HCT116 (cell line): ENCODE measurements at regions not wholly inside any gene's neighbourhood (a gene's known extent, or its start where the extent isn't known, plus 50 kb on each side); places are given as distances from the start of the nearest gene placed in this dataset.

Experiments
- ATAC-seq: fragments of 200-7000 bp; cut with Tn5 transposase; 2 replicates; pipeline ENCODE4 v1.9.1; 2020; ENCODE audit warnings: mild to moderate bottlenecking, moderate library complexity
- BruUV-seq: library from RNA; stranded (reverse); fragments of 400-500 nt; replicated peaks from 2 replicates; lab custom pipeline; 2021; lab: Mats Ljungman, UMichigan
- CTCF ChIA-PET: fragments of 300-600 bp; sonication (Branson Sonifier 250); formaldehyde crosslinking; loops from one replicate; lab custom pipeline; 2021; ENCODE audit warnings: antibody characterized with exemption; lab: Charles Lee
- POLR2A ChIA-PET: fragments of 300-600, 350-600 bp; sonication (Branson Sonifier 250); formaldehyde crosslinking; loops from one replicate; lab custom pipeline; 2021; ENCODE audit warnings: antibody characterized with exemption; lab: Charles Lee
- RAD21 ChIA-PET, 2 experiments: fragments of 300-600 bp; sonication (Branson Sonifier 250); formaldehyde crosslinking; loops; one replicate each; lab custom pipeline; 2023; ENCODE audit warnings: low total read pairs in 2 of 2; ENCODE audit not compliant: uncharacterized antibody in 2 of 2, unreplicated experiment in 2 of 2, low non-redundant PET in 1 of 2; lab: Charles Lee
- DNase-seq: peaks from one replicate; pipeline ENCODE4 v3.0.0-alpha.2; 2010; ENCODE audit warnings: low read depth, low spot score
- H2AFZ ChIP-seq: fragments of 200-600 bp; shearing (Covaris generic), sonication (generic); 2 replicates; pipeline ENCODE4 v1.6.1; 2017; ENCODE audit warnings: low read depth, mixed run types, mixed read lengths, antibody characterized with exemption, low read length; ENCODE audit not compliant: poor library complexity, severe bottlenecking
- H3K27ac ChIP-seq: 2 replicates; pipeline ENCODE4 v1.5.1; 2012; ENCODE audit warnings: low read depth, low read length
- H3K27me3 ChIP-seq: fragments of 200-600 bp; sonication (generic); 2 replicates; pipeline ENCODE4 v1.6.1; 2016; ENCODE audit warnings: mixed run types, low read length, mixed read lengths; ENCODE audit not compliant: insufficient read depth
- H3K36me3 ChIP-seq, 2 experiments: fragments of 200-500 bp in 1 of 2; fragments of 200-600 bp in 1 of 2; sonication (Bioruptor generic) in 1 of 2; sonication (generic) in 1 of 2; 2 replicates each; pipeline versions ENCODE4 v1.5.1 to v1.6.1; 2014 to 2016; ENCODE audit warnings: low read length in 2 of 2, inconsistent platforms in 1 of 2, mixed read lengths in 1 of 2, mixed run types in 1 of 2; ENCODE audit not compliant: insufficient read depth in 2 of 2, control insufficient read depth in 1 of 2
- H3K4me1 ChIP-seq, 2 experiments: fragments of 200-600 bp in 1 of 2; sonication (generic) in 1 of 2; 2 replicates each; pipeline versions ENCODE4 v1.5.1 to v1.6.1; 2012 to 2017; ENCODE audit warnings: low read length in 2 of 2, inconsistent platforms in 1 of 2, mild to moderate bottlenecking in 1 of 2, mixed read lengths in 1 of 2, mixed run types in 1 of 2, moderate library complexity in 1 of 2; ENCODE audit not compliant: insufficient read depth in 2 of 2, control insufficient read depth in 1 of 2
- H3K4me2 ChIP-seq: fragments of 200-600 bp; sonication (generic); 2 replicates; pipeline ENCODE4 v1.6.1; 2017; ENCODE audit warnings: mixed run types, low read length, mixed read lengths
- H3K4me3 ChIP-seq, 2 experiments: fragments of 200-600 bp in 1 of 2; sonication (generic) in 1 of 2; replicated peaks in 1 of 2; 2 replicates each; pipeline ENCODE4 v1.5.1; 2011 to 2016; ENCODE audit warnings: low read length in 2 of 2, control low read depth in 1 of 2, low read depth in 1 of 2, mild to moderate bottlenecking in 1 of 2, mixed read lengths in 1 of 2, mixed run types in 1 of 2
- H3K79me2 ChIP-seq: fragments of 200-600 bp; sonication (generic); 2 replicates; pipeline ENCODE4 v1.6.1; 2017; ENCODE audit warnings: mild to moderate bottlenecking, mixed run types, low read length, moderate library complexity, mixed read lengths; ENCODE audit not compliant: insufficient read depth
- H3K9ac ChIP-seq: fragments of 200-600 bp; sonication (generic); 2 replicates; pipeline ENCODE4 v1.6.1; 2016; ENCODE audit warnings: low read length, mixed read lengths
- H3K9me2 ChIP-seq: fragments of 200-600 bp; sonication (generic), shearing (Covaris generic); 2 replicates; pipeline ENCODE4 v1.6.1; 2017; ENCODE audit warnings: mixed run types, mild to moderate bottlenecking, moderate library complexity; ENCODE audit not compliant: insufficient read depth
- H3K9me3 ChIP-seq, 2 experiments: fragments of 200-500 bp in 1 of 2; fragments of 200-600 bp in 1 of 2; sonication (Bioruptor generic) in 1 of 2; sonication (generic) in 1 of 2; 2 replicates each; pipeline ENCODE4 v1.6.1; 2014 to 2017; ENCODE audit warnings: low read length in 2 of 2, mixed read lengths in 2 of 2, inconsistent platforms in 1 of 2, low read depth in 1 of 2, mild to moderate bottlenecking in 1 of 2, mixed run types in 1 of 2, moderate library complexity in 1 of 2; ENCODE audit not compliant: control insufficient read depth in 1 of 2, insufficient read depth in 1 of 2
- H4K20me1 ChIP-seq: fragments of 200-600 bp; sonication (generic), shearing (Covaris generic); 2 replicates; pipeline ENCODE4 v1.6.1; 2017; ENCODE audit warnings: mixed run types, mild to moderate bottlenecking, moderate library complexity; ENCODE audit not compliant: insufficient read depth
- CBX3 ChIP-seq: IDR thresholded peaks from 2 replicates; pipeline ENCODE4 v1.6.1; 2012; ENCODE audit warnings: low read depth
- EGR1 ChIP-seq: IDR thresholded peaks from 2 replicates; pipeline ENCODE4 v1.6.1; 2012; ENCODE audit warnings: low read depth
- EZH2 ChIP-seq: fragments of 200-600 bp; sonication (generic); IDR thresholded peaks from 2 replicates; pipeline ENCODE4 v1.6.1; 2017; ENCODE audit warnings: antibody characterized with exemption, mixed run types
- EZH2phosphoT487 ChIP-seq: fragments of 200-600 bp; IDR thresholded peaks from 2 replicates; pipeline ENCODE4 v1.6.1; 2018; ENCODE audit warnings: antibody characterized with exemption, borderline replicate concordance
- JUND ChIP-seq: IDR thresholded peaks from 2 replicates; pipeline ENCODE4 v1.6.1; 2012
- POLR2AphosphoS5 ChIP-seq: IDR thresholded peaks from 2 replicates; pipeline ENCODE4 v1.6.1; 2011; ENCODE audit warnings: mild to moderate bottlenecking, low read depth, low read length, moderate library complexity
- TCF7L2 ChIP-seq: IDR thresholded peaks from 2 replicates; pipeline ENCODE4 v1.7.0; 2011; ENCODE audit warnings: borderline replicate concordance, inconsistent platforms; ENCODE audit not compliant: insufficient read depth, insufficient read length; ENCODE audit errors: extremely low read depth
- intact Hi-C: fragments of 100-400 bp; cut with micrococcal nuclease; formaldehyde crosslinking; loops from 2 replicates; pipeline ENCODE4 v1.10.0; 2022
- TF ChIP-seq, protein P1 (sequence below): IDR thresholded peaks from 2 replicates; pipeline ENCODE4 v1.6.1; 2012; ENCODE audit warnings: low read depth

DNA sequence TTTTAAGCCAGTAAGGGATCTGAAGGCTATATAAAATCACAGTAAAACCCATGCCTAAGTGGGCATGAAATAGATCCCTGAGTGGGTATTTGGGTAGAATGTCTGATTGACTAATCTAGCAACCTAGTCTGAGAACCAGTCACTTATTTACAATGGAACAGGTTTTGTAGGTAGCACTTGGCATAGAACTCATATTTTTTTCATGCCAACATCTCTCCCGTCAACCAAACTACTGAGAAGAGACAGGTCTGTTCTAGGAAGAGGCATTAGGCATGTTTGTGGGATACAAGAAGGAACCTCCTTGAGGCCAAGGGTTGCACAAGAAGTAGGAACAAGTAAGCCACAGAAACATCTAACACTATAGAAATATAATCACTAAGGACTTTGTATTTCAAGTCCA, 840.4 kb upstream of the TENM4 start (continued):
- TF ChIP-seq JUND (no peak), EGR1 (no peak), POLR2AphosphoS5 (no peak), TCF7L2 (no peak), EZH2phosphoT487 (no peak), CBX3 (no peak)

DNA sequence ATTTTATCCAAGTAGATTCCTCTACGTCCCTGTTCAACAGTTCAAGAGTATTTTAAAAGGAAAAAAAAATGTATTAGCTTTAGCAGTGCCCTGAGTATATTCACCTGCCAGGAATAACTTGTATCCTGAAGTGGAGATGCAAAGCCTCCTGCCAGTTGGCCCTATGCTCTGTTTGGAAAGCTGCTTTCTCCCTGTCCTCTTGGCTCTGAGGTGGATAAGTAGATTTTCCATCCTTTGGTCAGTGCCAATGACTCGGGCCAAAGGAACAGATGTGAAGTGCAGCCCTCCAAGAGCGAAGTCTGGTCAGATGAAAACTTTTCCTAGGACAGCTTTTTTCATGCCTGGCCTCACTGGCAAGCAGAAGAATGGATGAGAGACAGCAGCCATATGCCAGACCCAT, 839.9 kb upstream of the TENM4 start:
- ATAC-seq, result no peak
- Histone ChIP-seq H3K4me2 (no peak overlapping the region), H3K4me1 (no peaks in the 10 kb centered on the region), H3K79me2 (no peaks in the 10 kb centered on the region), H3K27ac (no peak overlapping the region), H3K9ac (no peak overlapping the region), H3K4me3 (no peak overlapping the region), H3K36me3 (no peaks in the 10 kb centered on the region), H2AFZ (no peak overlapping the region), H4K20me1 (no peaks in the 10 kb centered on the region), H3K9me3 (peaks cover 4 to 23% of the 10 kb centered on the region in 2 experiments; a peak in 2 of 4 replicates), H3K27me3 (no peaks in the 10 kb centered on the region), H3K9me2 (no peaks in the 10 kb centered on the region)
- ChIA-PET RAD21 (no interaction called here), CTCF (no interaction called here), POLR2A (no interaction called here)
- TF ChIP-seq EZH2, result no peak
- TF ChIP-seq JUND, result no peak
- TF ChIP-seq, protein P1, sequence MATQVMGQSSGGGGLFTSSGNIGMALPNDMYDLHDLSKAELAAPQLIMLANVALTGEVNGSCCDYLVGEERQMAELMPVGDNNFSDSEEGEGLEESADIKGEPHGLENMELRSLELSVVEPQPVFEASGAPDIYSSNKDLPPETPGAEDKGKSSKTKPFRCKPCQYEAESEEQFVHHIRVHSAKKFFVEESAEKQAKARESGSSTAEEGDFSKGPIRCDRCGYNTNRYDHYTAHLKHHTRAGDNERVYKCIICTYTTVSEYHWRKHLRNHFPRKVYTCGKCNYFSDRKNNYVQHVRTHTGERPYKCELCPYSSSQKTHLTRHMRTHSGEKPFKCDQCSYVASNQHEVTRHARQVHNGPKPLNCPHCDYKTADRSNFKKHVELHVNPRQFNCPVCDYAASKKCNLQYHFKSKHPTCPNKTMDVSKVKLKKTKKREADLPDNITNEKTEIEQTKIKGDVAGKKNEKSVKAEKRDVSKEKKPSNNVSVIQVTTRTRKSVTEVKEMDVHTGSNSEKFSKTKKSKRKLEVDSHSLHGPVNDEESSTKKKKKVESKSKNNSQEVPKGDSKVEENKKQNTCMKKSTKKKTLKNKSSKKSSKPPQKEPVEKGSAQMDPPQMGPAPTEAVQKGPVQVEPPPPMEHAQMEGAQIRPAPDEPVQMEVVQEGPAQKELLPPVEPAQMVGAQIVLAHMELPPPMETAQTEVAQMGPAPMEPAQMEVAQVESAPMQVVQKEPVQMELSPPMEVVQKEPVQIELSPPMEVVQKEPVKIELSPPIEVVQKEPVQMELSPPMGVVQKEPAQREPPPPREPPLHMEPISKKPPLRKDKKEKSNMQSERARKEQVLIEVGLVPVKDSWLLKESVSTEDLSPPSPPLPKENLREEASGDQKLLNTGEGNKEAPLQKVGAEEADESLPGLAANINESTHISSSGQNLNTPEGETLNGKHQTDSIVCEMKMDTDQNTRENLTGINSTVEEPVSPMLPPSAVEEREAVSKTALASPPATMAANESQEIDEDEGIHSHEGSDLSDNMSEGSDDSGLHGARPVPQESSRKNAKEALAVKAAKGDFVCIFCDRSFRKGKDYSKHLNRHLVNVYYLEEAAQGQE, result no peak
- TF ChIP-seq TCF7L2, result no peak
- BruUV-seq, result no TSS peak
- intact Hi-C loops, result no loop called here
- no peak for DNase-seq
